SK-MEL-5 (cell line): ENCODE measurements at regions not wholly inside any gene's neighbourhood (a gene's known extent, or its start where the extent isn't known, plus 50 kb on each side); places are given as distances from the start of the nearest gene placed in this dataset.

Source experiments
- DNase-seq: peaks from one replicate; pipeline ENCODE4 v3.0.0-alpha.2; 2016; ENCODE audit warnings: low read depth, low spot score
- in situ Hi-C: cut with HindIII; loops from 2 replicates; pipeline ENCODE4 v1.10.0; 2016; ENCODE audit warnings: low sequenced_read_pairs, high pct_unique_total_duplicates, low pct_unique_long_range_greater_than_20kb

DNA sequence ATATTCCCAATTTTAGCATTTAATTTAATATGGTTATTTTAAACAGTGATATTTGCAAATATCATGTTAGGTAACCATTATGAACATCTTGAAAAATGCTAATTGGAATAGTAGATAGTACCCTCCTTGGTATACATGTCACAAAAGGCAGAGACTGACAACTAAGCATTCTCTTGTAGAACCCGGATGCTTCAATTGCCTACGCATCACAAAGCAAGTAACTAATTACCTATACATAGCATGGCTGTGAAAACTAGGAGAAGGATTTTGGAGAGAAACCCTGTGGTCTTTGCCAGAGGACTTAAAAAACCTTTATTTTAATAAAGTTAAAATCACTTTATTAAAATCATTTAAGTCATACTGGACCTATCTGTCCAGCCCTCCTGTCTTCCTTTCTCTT lies 764.1 kb upstream of the TENM3 start:
- in situ Hi-C loops = no loop called here

DNA sequence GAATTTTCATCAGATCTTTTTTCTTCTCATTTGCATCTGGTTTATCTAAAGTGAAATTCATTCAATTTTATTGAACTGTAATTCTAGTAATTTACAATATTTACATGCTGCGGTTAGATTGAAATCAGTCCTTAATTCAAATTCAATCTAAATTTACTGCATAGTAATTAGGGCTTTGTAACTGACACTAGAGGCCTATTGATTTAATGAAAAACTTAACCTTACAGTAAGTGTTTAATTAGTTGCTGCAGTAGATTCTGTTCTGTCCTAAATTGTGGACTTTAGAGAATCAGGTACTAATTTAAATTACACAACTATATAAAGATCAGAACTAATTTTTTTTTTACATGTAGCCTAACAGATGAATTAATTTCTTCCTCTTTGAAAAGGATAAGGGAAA lies 758.8 kb upstream of the TENM3 start:
- no peak for DNase-seq
- in situ Hi-C loops = no loop called here

More for the DNA sequence above, 764.1 kb upstream of the TENM3 start:
- no peak for DNase-seq

DNA sequence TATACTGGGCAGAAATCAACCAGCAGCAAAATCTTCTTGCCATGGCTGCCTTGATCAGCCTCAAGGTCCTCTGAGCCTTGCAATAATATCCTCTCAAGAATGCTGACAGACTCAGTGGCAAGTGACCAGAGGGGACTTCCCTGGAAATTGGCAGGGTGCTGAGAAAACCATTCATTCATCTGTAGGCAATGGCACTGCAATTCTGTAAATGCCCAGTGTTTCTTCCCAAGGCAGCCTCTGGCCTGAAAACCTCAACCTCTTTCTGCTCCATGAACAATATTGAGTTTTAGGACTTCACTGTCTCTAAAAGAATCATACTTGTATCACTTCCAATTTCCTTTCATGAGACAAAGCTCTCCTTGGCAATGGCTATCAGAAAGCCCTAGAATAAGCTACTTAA lies 754.3 kb upstream of the TENM3 start:
- in situ Hi-C loops = no loop called here

DNA sequence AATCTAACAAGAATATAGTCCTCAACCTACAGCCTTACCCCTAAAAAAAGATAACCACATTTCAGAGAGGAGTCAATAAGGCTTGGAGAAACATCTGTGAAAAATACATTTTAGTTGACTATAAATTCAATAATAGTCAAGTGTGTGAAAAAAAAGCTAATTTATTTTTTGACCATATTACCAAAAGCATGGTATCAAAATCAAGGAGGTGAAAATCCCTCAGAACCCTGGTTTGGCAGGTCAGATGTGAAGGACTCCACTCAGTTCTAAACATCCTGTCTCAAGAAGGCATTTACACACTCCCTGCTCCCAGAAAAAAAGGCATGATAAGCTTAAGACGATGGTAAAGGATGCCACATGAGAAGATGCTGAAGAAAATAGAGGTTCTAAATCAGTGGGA lies 745.1 kb upstream of the TENM3 start:
- no peak for DNase-seq
- in situ Hi-C loops = no loop called here

More for the DNA sequence above, 754.3 kb upstream of the TENM3 start:
- no peak for DNase-seq

DNA sequence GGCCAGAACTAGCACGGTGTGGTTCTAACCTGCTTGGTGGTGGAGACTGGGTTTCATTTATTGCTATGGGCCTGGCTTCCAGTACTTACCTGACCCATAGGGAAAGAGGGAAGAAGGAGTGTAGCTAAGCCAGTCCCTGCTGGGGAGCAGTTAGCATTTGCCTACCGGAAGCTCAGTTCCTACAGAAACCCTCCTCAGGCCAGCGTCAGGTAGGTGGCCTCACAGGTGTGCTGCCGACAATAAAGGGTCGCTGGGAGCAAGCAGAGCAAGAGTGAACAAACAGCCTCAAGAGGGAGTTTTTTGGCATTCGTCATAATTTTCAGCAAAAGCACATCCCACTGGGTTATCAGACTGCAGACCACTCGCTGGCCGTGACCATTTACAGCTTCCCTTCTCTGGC lies 740.6 kb upstream of the TENM3 start:
- DNase-seq = no peak
- in situ Hi-C loops = no loop called here

DNA sequence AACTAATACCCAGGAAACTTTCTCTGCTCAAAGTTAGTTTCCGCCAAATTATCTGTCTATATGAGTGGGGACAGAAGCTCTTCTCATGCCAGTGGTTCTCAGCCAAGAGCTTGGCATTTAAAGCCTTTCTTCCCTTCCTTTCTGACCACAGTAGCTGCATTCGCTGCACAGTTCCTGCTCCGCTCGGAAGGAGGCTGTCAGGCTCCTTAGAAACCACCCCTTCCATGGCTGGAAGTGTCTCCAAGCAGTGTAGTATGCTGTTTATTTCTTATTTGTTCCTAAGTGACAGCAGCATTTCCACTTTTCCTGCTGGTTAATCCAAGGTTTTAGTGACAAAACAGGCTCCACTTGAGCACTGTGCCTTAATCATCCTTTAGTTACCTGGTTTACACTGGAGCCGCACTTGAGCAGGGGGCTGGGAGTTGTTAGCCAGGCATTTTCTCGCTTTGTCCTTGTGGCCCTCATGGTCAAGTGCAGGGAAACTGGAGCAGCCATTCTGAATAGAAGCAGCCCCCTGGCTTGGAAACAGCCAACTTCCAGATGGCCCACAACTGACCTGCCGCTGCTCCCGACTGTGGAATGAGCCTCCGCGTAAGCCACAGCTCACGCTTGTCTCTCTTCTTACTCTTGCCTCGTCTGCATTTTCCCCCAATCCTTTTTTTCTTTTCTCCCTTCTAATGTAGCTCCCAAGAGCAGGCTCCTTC lies 739.4 kb upstream of the TENM3 start:
- peak; percentile 6 for DNase-seq
- in situ Hi-C loops = no loop called here

- in situ Hi-C loops = no loop called here
- DNase-seq = no peak
These were observed 738.3 kb upstream of the TENM3 start for GRCh38 chr4:181504924-181505323.

GRCh38 chr4:181507180-181507835 lies 735.9 kb upstream of the TENM3 start:
- no peak for DNase-seq
- in situ Hi-C loops = no loop called here

DNA sequence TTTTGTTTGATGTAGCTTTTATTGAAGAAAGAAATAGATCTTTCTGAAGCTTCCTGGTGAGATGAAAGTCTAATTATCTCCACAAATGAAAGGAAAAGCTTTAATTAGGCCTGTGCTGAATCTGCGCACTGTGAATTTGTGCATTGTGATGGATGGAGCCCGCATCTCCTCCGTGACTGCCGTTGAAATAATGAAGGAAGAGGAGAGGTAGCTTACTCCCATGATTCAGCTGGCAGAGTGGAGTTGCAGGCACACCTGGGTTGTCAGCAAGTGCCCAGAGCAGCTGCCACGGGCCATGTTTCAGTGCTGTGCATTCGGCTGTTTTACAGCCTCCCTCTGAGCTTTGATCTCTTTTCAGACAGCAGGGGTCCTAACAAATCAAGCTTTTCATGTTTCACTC lies 735.3 kb upstream of the TENM3 start:
- no peak for DNase-seq
- in situ Hi-C loops = no loop called here

DNA sequence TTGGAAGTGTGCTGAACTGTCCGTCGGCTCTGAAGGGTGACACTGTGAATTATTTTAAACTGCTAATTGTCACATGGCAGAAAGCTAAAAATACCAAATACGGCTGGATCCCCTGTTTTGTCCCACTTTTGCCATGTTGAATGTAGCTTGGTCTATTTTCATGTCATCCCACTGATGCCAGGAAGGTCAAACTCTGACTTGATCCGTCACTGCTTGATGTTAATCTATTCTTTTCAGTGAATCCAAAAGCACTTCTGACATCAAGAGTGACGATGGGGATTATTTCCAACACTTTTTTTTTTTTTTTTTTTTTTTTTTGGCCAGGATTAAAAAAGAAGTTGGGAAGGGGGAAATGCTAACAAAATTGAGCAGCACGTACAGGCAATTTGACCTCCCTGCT lies 734.6 kb upstream of the TENM3 start:
- DNase-seq = no peak
- in situ Hi-C loops = no loop called here

GRCh38 chr4:181509073-181509472 lies 734.1 kb upstream of the TENM3 start:
- DNase-seq = no peak
- in situ Hi-C loops = no loop called here

- DNase-seq = no peak
- in situ Hi-C loops = no loop called here
These were observed 725.7 kb upstream of the TENM3 start for GRCh38 chr4:181517491-181517890.

- no peak for DNase-seq
- in situ Hi-C loops = no loop called here
These were observed 722.4 kb upstream of the TENM3 start for GRCh38 chr4:181520790-181521189.

GRCh38 chr4:181523973-181524372 lies 719.2 kb upstream of the TENM3 start:
- in situ Hi-C loops = no loop called here
- no peak for DNase-seq

GRCh38 chr4:181524499-181524898 lies 718.7 kb upstream of the TENM3 start:
- DNase-seq = no peak
- in situ Hi-C loops = no loop called here

DNA sequence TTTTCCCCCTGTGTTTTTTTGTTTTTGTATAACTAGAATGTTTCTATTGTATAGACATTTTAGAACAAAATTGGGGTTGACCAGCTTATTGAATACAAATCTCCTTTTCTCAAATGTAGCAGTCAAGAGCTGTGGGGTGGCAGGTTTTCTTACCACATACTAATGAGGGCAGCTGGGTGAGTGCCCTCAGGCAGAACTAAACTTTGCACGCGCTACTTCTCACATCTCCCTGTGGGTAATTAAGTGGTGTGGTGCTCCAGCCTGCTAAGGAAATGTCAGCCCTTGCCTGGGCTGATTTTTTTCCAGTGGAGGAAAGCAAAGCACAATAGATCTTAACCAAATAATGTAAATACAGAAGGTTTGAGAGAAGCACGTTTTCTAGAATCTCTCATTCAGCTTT lies 717.6 kb upstream of the TENM3 start:
- in situ Hi-C loops = no loop called here
- no peak for DNase-seq

GRCh38 chr4:181528570-181529184 lies 714.5 kb upstream of the TENM3 start:
- in situ Hi-C loops = no loop called here
- peak; percentile 88 for DNase-seq

- in situ Hi-C loops = no loop called here
- DNase-seq = no peak
These were observed 713.7 kb upstream of the TENM3 start for GRCh38 chr4:181529537-181529936.

- no peak for DNase-seq
- in situ Hi-C loops = no loop called here
These were observed 706.9 kb upstream of the TENM3 start for GRCh38 chr4:181536196-181536746.
